T-helper 1 cell treated with Interleukin-12 subunit alpha and Interleukin-12 subunit beta and Interleukin-4 antibody, amounts not matched to agents 30 ng/mL and 1 ng/mL, for 36 hours (primary cell): ENCODE measurements at regions not wholly inside any gene's neighbourhood (a gene's known extent, or its start where the extent isn't known, plus 50 kb on each side); places are given as distances from the start of the nearest gene placed in this dataset.
"Not testable (repeated sequence)": the region's sequence is repeated elsewhere in the genome, so short reads cannot be mapped to it uniquely, and the experiment has no call there.

ENCODE experiments used
- intact Hi-C: fragments of 100-400 bp; cut with micrococcal nuclease; formaldehyde crosslinking; loops from one replicate; pipeline ENCODE4 v1.15.1; 2024

GRCh38 chr2:116917196-116917595, 897.3 kb upstream of the DDX18 start:
- intact Hi-C loops: no loop called here

GRCh38 chr2:116918574-116918973, 895.9 kb upstream of the DDX18 start:
- intact Hi-C loops: no loop called here

- intact Hi-C loops: no loop called here
Measured at GRCh38 chr2:116922414-116922813, 892.1 kb upstream of the DDX18 start.

GRCh38 chr2:116924509-116924908, 890.0 kb upstream of the DDX18 start:
- intact Hi-C loops: no loop called here

GRCh38 chr2:116935097-116935814, 879.2 kb upstream of the DDX18 start:
- intact Hi-C loops: no loop called here

- intact Hi-C loops: no loop called here
Measured at GRCh38 chr2:116948258-116948657, 866.2 kb upstream of the DDX18 start.

- intact Hi-C loops: no loop called here
Measured at GRCh38 chr2:116949249-116949648, 865.2 kb upstream of the DDX18 start.

- intact Hi-C loops: no loop called here
Measured at GRCh38 chr2:116952254-116952653, 862.2 kb upstream of the DDX18 start.

GRCh38 chr2:116955646-116956045, 858.8 kb upstream of the DDX18 start:
- intact Hi-C loops: no loop called here

GRCh38 chr2:116975608-116976007, 838.9 kb upstream of the DDX18 start:
- intact Hi-C loops: no loop called here

- intact Hi-C loops: no loop called here
Measured at GRCh38 chr2:116979916-116980764, 834.4 kb upstream of the DDX18 start.

- intact Hi-C loops: no loop called here
Measured at GRCh38 chr2:116987447-116987846, 827.0 kb upstream of the DDX18 start.

- intact Hi-C loops: no loop called here
Measured at GRCh38 chr2:116988303-116988702, 826.2 kb upstream of the DDX18 start.

- intact Hi-C loops: no loop called here
Measured at GRCh38 chr2:117019357-117019756, 795.1 kb upstream of the DDX18 start.

GRCh38 chr2:117027646-117028045, 786.8 kb upstream of the DDX18 start:
- intact Hi-C loops: no loop called here

GRCh38 chr2:117028708-117029107, 785.8 kb upstream of the DDX18 start:
- intact Hi-C loops: not testable (repeated sequence)

GRCh38 chr2:117055499-117056375, 758.8 kb upstream of the DDX18 start:
- intact Hi-C loops: no loop called here

- intact Hi-C loops: no loop called here
Measured at GRCh38 chr2:117056376-117056748, 758.1 kb upstream of the DDX18 start.

GRCh38 chr2:117057016-117057415, 757.5 kb upstream of the DDX18 start:
- intact Hi-C loops: no loop called here

GRCh38 chr2:117058366-117058765, 756.1 kb upstream of the DDX18 start:
- intact Hi-C loops: no loop called here

- intact Hi-C loops: no loop called here
Measured at GRCh38 chr2:117064021-117064420, 750.5 kb upstream of the DDX18 start.

- intact Hi-C loops: no loop called here
Measured at GRCh38 chr2:117065912-117066311, 748.6 kb upstream of the DDX18 start.
